Astrocyte of the spinal cord (primary cell): ENCODE measurements at regions not wholly inside any gene's neighbourhood (a gene's known extent, or its start where the extent isn't known, plus 50 kb on each side); places are given as distances from the start of the nearest gene placed in this dataset.

Source experiments
- DNase-seq: peaks from one replicate; pipeline ENCODE4 v3.0.0; 2011; ENCODE audit warnings: low read depth, low spot score
- H3K4me3 ChIP-seq: 2 replicates; pipeline ENCODE4 v1.5.1; 2011; ENCODE audit warnings: low read depth, mild to moderate bottlenecking, low read length, moderate library complexity
- CTCF ChIP-seq: IDR thresholded peaks from 2 replicates; pipeline ENCODE4 v1.5.1; 2012; ENCODE audit warnings: low read depth, mild to moderate bottlenecking, low read length, inconsistent platforms
- in situ Hi-C: cut with HindIII; loops from 2 replicates; pipeline ENCODE4 v1.10.0; 2017; ENCODE audit warnings: low sequenced_read_pairs

- DNase-seq = no peak
- in situ Hi-C loops = no loop called here
- no peak overlapping the region for H3K4me3 ChIP-seq
- TF ChIP-seq CTCF = no peak
These were observed 77.5 kb upstream of the SPATA31D4 start for GRCh38 chr9:81850724-81851123.

DNA sequence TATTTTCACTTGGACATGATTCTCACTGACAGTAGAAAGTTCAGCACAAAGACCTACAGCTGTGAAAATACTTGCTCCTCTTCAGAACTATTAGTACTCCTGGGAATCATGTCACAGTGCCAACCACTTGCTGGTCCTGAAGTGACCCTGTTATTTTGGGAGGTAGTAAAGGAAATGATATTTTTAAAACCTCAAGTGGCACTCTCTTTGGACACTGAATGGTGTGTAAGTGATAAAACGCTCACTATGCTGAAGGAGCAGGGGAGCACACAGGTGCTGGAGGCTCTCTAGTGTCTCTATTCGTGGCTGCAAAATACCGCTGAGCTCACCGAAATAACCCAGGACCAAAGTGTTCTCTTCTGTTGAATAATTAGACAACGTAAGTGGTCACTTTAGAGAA lies 76.9 kb upstream of the SPATA31D4 start:
- TF ChIP-seq CTCF = no peak
- DNase-seq = no peak
- no peak overlapping the region for H3K4me3 ChIP-seq
- in situ Hi-C loops = no loop called here

GRCh38 chr9:81852820-81853219 lies 75.4 kb upstream of the SPATA31D4 start:
- no peak overlapping the region for H3K4me3 ChIP-seq
- TF ChIP-seq CTCF = no peak
- DNase-seq = no peak
- in situ Hi-C loops = no loop called here

- DNase-seq = peak; percentile 29
- TF ChIP-seq CTCF = no peak
- in situ Hi-C loops = no loop called here
- no peak overlapping the region for H3K4me3 ChIP-seq
These were observed 72.7 kb upstream of the SPATA31D4 start for GRCh38 chr9:81855538-81855937.

DNA sequence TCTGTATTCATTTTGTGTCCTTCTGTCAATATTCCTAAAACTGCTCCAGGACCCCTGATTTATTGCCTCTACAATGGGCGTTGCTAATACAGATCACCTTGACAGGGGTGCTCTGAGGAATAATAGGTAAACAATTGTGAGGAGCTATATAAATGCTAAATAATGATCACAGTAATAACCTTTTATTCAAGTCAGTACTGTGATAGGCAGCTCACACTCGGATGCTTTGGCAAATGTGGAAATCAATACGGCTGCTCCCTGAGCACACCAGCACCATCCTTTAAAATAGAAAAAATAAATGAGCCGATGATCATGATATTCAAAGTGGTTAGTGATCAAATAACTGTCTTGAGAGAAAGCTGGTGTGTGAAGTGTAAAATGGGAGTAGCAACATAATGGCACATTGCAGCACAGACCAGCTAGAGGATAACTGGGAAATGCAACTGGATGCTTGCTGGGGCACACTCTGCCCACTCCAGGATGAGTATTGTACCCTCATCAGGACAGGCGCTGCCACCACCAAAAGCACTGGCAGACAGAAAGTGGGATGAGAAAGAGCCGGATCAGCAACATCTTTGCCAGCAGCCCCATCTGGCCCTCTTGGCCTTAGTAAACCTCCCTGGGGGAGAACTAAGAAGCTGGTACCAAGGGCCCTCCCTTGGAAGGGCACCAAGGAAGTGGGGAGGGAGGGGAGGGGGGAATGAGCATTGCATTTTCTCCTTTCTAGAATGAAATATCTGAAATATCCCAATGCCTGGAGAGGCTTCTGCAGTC lies 69.4 kb upstream of the SPATA31D4 start:
- in situ Hi-C loops = no loop called here
- H3K4me3 ChIP-seq = no peak overlapping the region
- DNase-seq = no peak
- TF ChIP-seq CTCF = no peak

DNA sequence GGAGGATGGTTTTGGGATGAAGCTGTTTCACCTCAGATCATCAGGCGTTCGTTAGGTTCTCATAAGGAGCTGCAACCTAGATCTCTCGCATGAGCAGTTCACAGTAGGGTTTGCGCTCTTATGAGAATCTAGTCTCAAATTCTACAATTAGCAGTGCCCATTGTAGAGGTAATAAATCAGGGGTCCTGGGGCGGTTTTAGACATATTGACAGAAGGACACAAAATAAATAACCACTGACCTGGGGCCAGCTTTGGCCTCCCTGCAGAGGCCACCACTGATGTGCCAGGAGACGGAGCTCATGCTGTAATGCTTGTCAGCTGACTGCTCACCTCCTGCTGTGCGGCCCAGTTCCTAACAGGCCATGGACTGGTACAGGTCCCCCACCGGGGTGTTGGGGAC lies 67.6 kb upstream of the SPATA31D4 start:
- in situ Hi-C loops = no loop called here
- no peak overlapping the region for H3K4me3 ChIP-seq
- no peak for TF ChIP-seq CTCF
- DNase-seq = no peak
